Right lobe of liver (tissue), 4 donors: ENCODE measurements at regions not wholly inside any gene's neighbourhood (a gene's known extent, or its start where the extent isn't known, plus 50 kb on each side); places are given as distances from the start of the nearest gene placed in this dataset.

Experiments
- CTCF ChIP-seq, 4 donors: fragments of 200-600 bp in 3 of 4; fragments of 450-650 bp in 1 of 4; IDR thresholded peaks; one replicate each; pipeline versions ENCODE4 v1.5.1 to v1.8.0; 2016 to 2022; ENCODE audit warnings: antibody characterized with exemption in 4 of 4, mild to moderate bottlenecking in 2 of 4
- POLR2A ChIP-seq: fragments of 450-650 bp; IDR thresholded peaks from one replicate; pipeline ENCODE4 v1.6.1; 2017; ENCODE audit warnings: antibody characterized with exemption, mild to moderate bottlenecking
- donor health status: DM: no; HTN: no; CAD: no.
- donor health status: DM: no; HTN: no; CAD: no.
- donor health status: DM: no; HTN: yes; CAD: no.

- TF ChIP-seq CTCF (IDR thresholded peaks at IDR 0.05) (no peak), POLR2A (no peak)
Observed at GRCh38 chr11:79906164-79906563, 465.3 kb upstream of the TENM4 start.
